Fibroblast of skin of scalp (primary cell): ENCODE measurements at regions not wholly inside any gene's neighbourhood (a gene's known extent, or its start where the extent isn't known, plus 50 kb on each side); places are given as distances from the start of the nearest gene placed in this dataset.
"Not testable (repeated sequence)": the region's sequence is repeated elsewhere in the genome, so short reads cannot be mapped to it uniquely, and the experiment has no call there.

Source experiments
- DNase-seq: peaks from one replicate; pipeline ENCODE4 v3.0.0-alpha.2; 2013

- no peak for DNase-seq
Measured at GRCh38 chrX:25503826-25504225, 488.1 kb upstream of the ARX start.

GRCh38 chrX:25507801-25508200, 492.0 kb upstream of the ARX start:
- DNase-seq: no peak

GRCh38 chrX:25519258-25519657, 503.5 kb upstream of the ARX start:
- DNase-seq: peak; percentile 0

- not testable (repeated sequence) for DNase-seq
Measured at GRCh38 chrX:25522443-25523010, 506.8 kb upstream of the ARX start.

GRCh38 chrX:25523574-25524540, 508.1 kb upstream of the ARX start:
- peak; percentile 45 for DNase-seq

GRCh38 chrX:25527156-25527555, 511.4 kb upstream of the ARX start:
- no peak for DNase-seq

GRCh38 chrX:25527596-25527995, 511.8 kb upstream of the ARX start:
- no peak for DNase-seq

- DNase-seq: no peak
Measured at GRCh38 chrX:25531096-25531495, 515.3 kb upstream of the ARX start.

GRCh38 chrX:25534091-25534490, 518.3 kb upstream of the ARX start:
- DNase-seq: peak; percentile 31

- DNase-seq: no peak
Measured at GRCh38 chrX:25536307-25536970, 520.7 kb upstream of the ARX start.

- no peak for DNase-seq
Measured at GRCh38 chrX:25537699-25538098, 521.9 kb upstream of the ARX start.

GRCh38 chrX:25544641-25545040, 528.9 kb upstream of the ARX start:
- DNase-seq: peak; percentile 49

- peak; percentile 28 for DNase-seq
Measured at GRCh38 chrX:25548811-25549210, 533.0 kb upstream of the ARX start.

GRCh38 chrX:25555521-25555920, 539.8 kb upstream of the ARX start:
- DNase-seq: no peak

GRCh38 chrX:25558137-25558536, 542.4 kb upstream of the ARX start:
- no peak for DNase-seq

- DNase-seq: no peak
Measured at GRCh38 chrX:25561190-25561589, 545.4 kb upstream of the ARX start.

- no peak for DNase-seq
Measured at GRCh38 chrX:25573631-25574030, 557.9 kb upstream of the ARX start.

GRCh38 chrX:25596921-25597320, 541.2 kb upstream of the MAGEB18 start:
- no peak for DNase-seq

- peak; percentile 49 for DNase-seq
Measured at GRCh38 chrX:25597551-25597950, 540.6 kb upstream of the MAGEB18 start.

GRCh38 chrX:25599061-25599460, 539.1 kb upstream of the MAGEB18 start:
- peak; percentile 24 for DNase-seq

- DNase-seq: peak; percentile 55
Measured at GRCh38 chrX:25600776-25601175, 537.4 kb upstream of the MAGEB18 start.

- DNase-seq: no peak
Measured at GRCh38 chrX:25601323-25601722, 536.8 kb upstream of the MAGEB18 start.

GRCh38 chrX:25618248-25618647, 519.9 kb upstream of the MAGEB18 start:
- DNase-seq: no peak

GRCh38 chrX:25640276-25640675, 497.9 kb upstream of the MAGEB18 start:
- DNase-seq: no peak
